ENCODE measurements at regions not wholly inside any gene's neighbourhood (a gene's known extent, or its start where the extent isn't known, plus 50 kb on each side); places are given as distances from the start of the nearest gene placed in this dataset.

GRCh38 chr4:38411092-38411491 lies 252.9 kb upstream of the KLF3 start:
- TF ChIP-seq CTCF (IDR thresholded peaks at IDR 0.05) (no peak), POLR2A (IDR thresholded peaks at IDR 0.05) (no peak)
